ENCODE measurements at regions not wholly inside any gene's neighbourhood (a gene's known extent, or its start where the extent isn't known, plus 50 kb on each side); places are given as distances from the start of the nearest gene placed in this dataset.

GRCh38 chr13:105616333-105617075, 919.0 kb downstream of the EFNB2 start:
- no peak for DNase-seq (ENCODE audit: low read depth)
- no peak overlapping the region for H3K4me3 ChIP-seq (ENCODE audit: low read depth, low read length)
- no peak for TF ChIP-seq CTCF (IDR thresholded peaks at IDR 0.05; ENCODE audit: low read depth, low read length)
- TF ChIP-seq MYC (IDR thresholded peaks at IDR 0.05; ENCODE audit: low read depth, low read length): no peak
- no peak for TF ChIP-seq POLR2A (IDR thresholded peaks at IDR 0.05; ENCODE audit: extremely low read depth, insufficient read length)
- TF ChIP-seq MAX (IDR thresholded peaks at IDR 0.05; ENCODE audit: low read depth, low read length): no peak

- H3K4me3 ChIP-seq (ENCODE audit: low read depth, low read length): no peak overlapping the region
- DNase-seq (ENCODE audit: low read depth): no peak
- no peak for TF ChIP-seq MYC (IDR thresholded peaks at IDR 0.05; ENCODE audit: low read depth, low read length)
- TF ChIP-seq MAX (IDR thresholded peaks at IDR 0.05; ENCODE audit: low read depth, low read length): no peak
- TF ChIP-seq CTCF (IDR thresholded peaks at IDR 0.05; ENCODE audit: low read depth, low read length): no peak
- no peak for TF ChIP-seq POLR2A (IDR thresholded peaks at IDR 0.05; ENCODE audit: extremely low read depth, insufficient read length)
Measured at GRCh38 chr13:105612541-105612940, 922.9 kb downstream of the EFNB2 start.

- TF ChIP-seq MYC (IDR thresholded peaks at IDR 0.05; ENCODE audit: low read depth, low read length) (no peak), MAX (IDR thresholded peaks at IDR 0.05; ENCODE audit: low read depth, low read length) (no peak), CTCF (IDR thresholded peaks at IDR 0.05; ENCODE audit: low read depth, low read length) (no peak), POLR2A (IDR thresholded peaks at IDR 0.05; ENCODE audit: extremely low read depth, insufficient read length) (no peak)
- H3K4me3 ChIP-seq (ENCODE audit: low read depth, low read length): no peak overlapping the region
- no peak for DNase-seq (ENCODE audit: low read depth)
Measured at GRCh38 chr13:105611424-105611823, 924.0 kb downstream of the EFNB2 start.

- no peak for DNase-seq (ENCODE audit: low read depth)
- TF ChIP-seq MAX (IDR thresholded peaks at IDR 0.05; ENCODE audit: low read depth, low read length): no peak
- TF ChIP-seq MYC (IDR thresholded peaks at IDR 0.05; ENCODE audit: low read depth, low read length): no peak
- no peak for TF ChIP-seq CTCF (IDR thresholded peaks at IDR 0.05; ENCODE audit: low read depth, low read length)
- TF ChIP-seq POLR2A (IDR thresholded peaks at IDR 0.05; ENCODE audit: extremely low read depth, insufficient read length): no peak
- H3K4me3 ChIP-seq (ENCODE audit: low read depth, low read length): no peak overlapping the region
Measured at GRCh38 chr13:105608104-105608503, 927.4 kb downstream of the EFNB2 start.

- H3K4me3 ChIP-seq (ENCODE audit: low read depth, low read length): no peak overlapping the region
- no peak for TF ChIP-seq CTCF (IDR thresholded peaks at IDR 0.05; ENCODE audit: low read depth, low read length)
- no peak for TF ChIP-seq MYC (IDR thresholded peaks at IDR 0.05; ENCODE audit: low read depth, low read length)
- TF ChIP-seq POLR2A (IDR thresholded peaks at IDR 0.05; ENCODE audit: extremely low read depth, insufficient read length): no peak
- TF ChIP-seq MAX (IDR thresholded peaks at IDR 0.05; ENCODE audit: low read depth, low read length): no peak
- no peak for DNase-seq (ENCODE audit: low read depth)
Measured at GRCh38 chr13:105607426-105607825, 928.0 kb downstream of the EFNB2 start.

Data from NB4 (cell line).